ENCODE measurements at regions not wholly inside any gene's neighbourhood (a gene's known extent, or its start where the extent isn't known, plus 50 kb on each side); places are given as distances from the start of the nearest gene placed in this dataset.

- Histone ChIP-seq H3K9me3 (ENCODE audit: low read depth, low read length, poor library complexity, severe bottlenecking) (no peaks in the 10 kb centered on the region), H3K4me3 (ENCODE audit: low read depth, low read length, poor library complexity, severe bottlenecking) (no peak overlapping the region), H3K27me3 (replicated peaks; ENCODE audit: insufficient read depth, low read depth, low read length, poor library complexity) (peaks cover 6% of the 10 kb centered on the region), H3K4me1 (ENCODE audit: insufficient read depth, low read length, poor library complexity, severe bottlenecking) (peaks cover 31% of the 10 kb centered on the region), H3K27ac (ENCODE audit: low read depth, low read length, poor library complexity, severe bottlenecking) (no peak overlapping the region), H3K36me3 (ENCODE audit: insufficient read depth, low read length, poor library complexity, severe bottlenecking) (no peaks in the 10 kb centered on the region)
- POLR2A ChIA-PET (ENCODE audit: low non-redundant PET): no interaction called here
- intact Hi-C loops (cut with micrococcal nuclease; ENCODE audit: unreplicated experiment): loop anchor here (5.0 kb wide), 1 partner anchor 107 kb away; no protein-coding TSS in a partner anchor
- CTCF ChIA-PET: no interaction called here
- TF ChIP-seq EZH2 (IDR thresholded peaks at IDR 0.05; ENCODE audit: borderline replicate concordance, low read depth, low read length, poor library complexity, severe bottlenecking) (no peak), CTCF (conservative IDR thresholded peaks at IDR 0.05; ENCODE audit: low read depth, low read length) (no peak)
- DNase-seq (ENCODE audit: low spot score): peak; percentile 48
- no TSS peak for BruUV-seq (replicated peaks)
Measured at GRCh38 chr12:63304887-63305316, 153.9 kb upstream of the AVPR1A start.

GRCh38 chr12:63302941-63303536, 152.0 kb upstream of the AVPR1A start:
- no TSS peak for BruUV-seq (replicated peaks)
- POLR2A ChIA-PET (ENCODE audit: low non-redundant PET): no interaction called here
- Histone ChIP-seq H3K4me3 (ENCODE audit: low read depth, low read length, poor library complexity, severe bottlenecking) (no peak overlapping the region), H3K27ac (ENCODE audit: low read depth, low read length, poor library complexity, severe bottlenecking) (no peak overlapping the region), H3K4me1 (ENCODE audit: insufficient read depth, low read length, poor library complexity, severe bottlenecking) (peaks cover 44% of the 10 kb centered on the region), H3K27me3 (replicated peaks; ENCODE audit: insufficient read depth, low read depth, low read length, poor library complexity) (peaks cover 6% of the 10 kb centered on the region), H3K9me3 (ENCODE audit: low read depth, low read length, poor library complexity, severe bottlenecking) (no peaks in the 10 kb centered on the region), H3K36me3 (ENCODE audit: insufficient read depth, low read length, poor library complexity, severe bottlenecking) (no peaks in the 10 kb centered on the region)
- DNase-seq (ENCODE audit: low spot score): no peak
- no peak for TF ChIP-seq EZH2 (IDR thresholded peaks at IDR 0.05; ENCODE audit: borderline replicate concordance, low read depth, low read length, poor library complexity, severe bottlenecking)
- no peak for TF ChIP-seq CTCF (conservative IDR thresholded peaks at IDR 0.05; ENCODE audit: low read depth, low read length)
- intact Hi-C loops (cut with micrococcal nuclease; ENCODE audit: unreplicated experiment): no loop called here
- CTCF ChIA-PET: no interaction called here

- intact Hi-C loops (cut with micrococcal nuclease; ENCODE audit: unreplicated experiment): no loop called here
- no peaks in the 10 kb centered on the region for H3K36me3 ChIP-seq (ENCODE audit: insufficient read depth, low read length, poor library complexity, severe bottlenecking)
- TF ChIP-seq CTCF (conservative IDR thresholded peaks at IDR 0.05; ENCODE audit: low read depth, low read length): no peak
- TF ChIP-seq EZH2 (IDR thresholded peaks at IDR 0.05; ENCODE audit: borderline replicate concordance, low read depth, low read length, poor library complexity, severe bottlenecking): no peak
- BruUV-seq (replicated peaks): no TSS peak
- H3K27me3 ChIP-seq (replicated peaks; ENCODE audit: insufficient read depth, low read depth, low read length, poor library complexity): peaks cover 10% of the 10 kb centered on the region
- ChIA-PET CTCF (no interaction called here), POLR2A (ENCODE audit: low non-redundant PET) (no interaction called here)
- no peak overlapping the region for H3K27ac ChIP-seq (ENCODE audit: low read depth, low read length, poor library complexity, severe bottlenecking)
- H3K4me3 ChIP-seq (ENCODE audit: low read depth, low read length, poor library complexity, severe bottlenecking): no peak overlapping the region
- H3K4me1 ChIP-seq (ENCODE audit: insufficient read depth, low read length, poor library complexity, severe bottlenecking): peaks cover 44% of the 10 kb centered on the region
- no peaks in the 10 kb centered on the region for H3K9me3 ChIP-seq (ENCODE audit: low read depth, low read length, poor library complexity, severe bottlenecking)
- DNase-seq (ENCODE audit: low spot score): no peak
Measured at GRCh38 chr12:63302269-63302940, 151.4 kb upstream of the AVPR1A start.

All from A673 (cell line).